GM19238 (cell line): ENCODE measurements at regions not wholly inside any gene's neighbourhood (a gene's known extent, or its start where the extent isn't known, plus 50 kb on each side); places are given as distances from the start of the nearest gene placed in this dataset.

Source experiments
- DNase-seq: peaks from one replicate; pipeline ENCODE4 v3.0.0; 2011; ENCODE audit warnings: low spot score; ENCODE audit not compliant: insufficient read length

DNA sequence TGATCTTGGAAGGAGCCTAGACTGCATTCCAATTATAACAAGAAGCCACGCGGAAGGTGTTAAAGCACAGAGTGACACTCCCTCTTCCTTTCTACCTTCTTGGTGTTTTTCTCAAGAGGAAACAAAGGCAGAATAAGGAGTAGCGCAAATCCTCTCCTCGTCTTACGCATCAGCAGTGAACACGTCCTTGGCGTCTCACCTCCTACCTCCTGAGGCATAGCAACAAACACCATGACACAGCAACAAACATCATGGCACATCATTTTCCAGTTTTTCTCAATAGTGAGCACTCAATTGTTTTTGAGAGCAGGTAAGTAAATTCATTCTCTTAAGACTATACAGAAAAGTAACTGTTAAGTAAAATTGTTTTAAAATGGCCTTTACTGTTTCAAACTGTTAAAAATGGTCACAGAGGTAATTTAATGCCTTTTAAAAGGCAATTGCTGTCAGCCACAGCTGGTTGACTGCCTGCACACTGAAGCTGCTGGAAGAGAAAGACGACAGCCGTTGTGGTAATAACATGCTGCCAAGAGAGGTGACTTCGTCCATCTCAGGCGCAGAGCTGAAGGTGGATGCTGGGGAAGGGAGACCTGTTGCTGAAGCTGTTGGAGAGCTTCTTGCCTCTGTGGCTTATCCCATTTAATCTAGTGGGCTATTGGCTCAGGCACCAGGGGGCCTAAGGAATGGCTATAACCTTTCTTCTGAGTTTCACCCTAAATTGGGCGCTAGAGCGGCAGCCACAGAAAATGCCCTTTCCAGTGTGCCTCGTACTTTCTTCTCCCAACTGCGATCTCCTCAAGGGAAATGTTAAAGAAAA, 703.7 kb downstream of the UQCRFS1 start:
- DNase-seq: no peak

DNA sequence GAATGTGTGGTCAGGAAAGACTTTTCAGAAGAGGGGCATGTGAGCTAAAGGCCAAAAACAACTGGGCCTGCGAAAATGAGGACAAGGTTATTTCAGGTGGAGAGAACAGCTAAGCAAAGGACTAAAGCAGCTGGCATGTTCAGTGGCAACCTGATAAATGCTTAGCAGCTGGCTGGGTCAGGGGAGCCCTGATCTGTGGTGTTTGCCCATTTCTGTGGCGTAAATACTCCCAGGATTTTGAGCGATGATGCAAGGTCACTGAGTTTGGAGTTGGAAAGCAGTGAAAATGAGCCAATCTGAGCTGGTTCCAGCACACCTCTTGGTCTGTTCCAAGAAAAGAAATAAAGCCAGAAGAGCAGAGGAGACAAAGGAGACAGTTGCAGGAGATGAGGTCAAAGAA, 704.3 kb downstream of the UQCRFS1 start:
- DNase-seq: no peak

DNA sequence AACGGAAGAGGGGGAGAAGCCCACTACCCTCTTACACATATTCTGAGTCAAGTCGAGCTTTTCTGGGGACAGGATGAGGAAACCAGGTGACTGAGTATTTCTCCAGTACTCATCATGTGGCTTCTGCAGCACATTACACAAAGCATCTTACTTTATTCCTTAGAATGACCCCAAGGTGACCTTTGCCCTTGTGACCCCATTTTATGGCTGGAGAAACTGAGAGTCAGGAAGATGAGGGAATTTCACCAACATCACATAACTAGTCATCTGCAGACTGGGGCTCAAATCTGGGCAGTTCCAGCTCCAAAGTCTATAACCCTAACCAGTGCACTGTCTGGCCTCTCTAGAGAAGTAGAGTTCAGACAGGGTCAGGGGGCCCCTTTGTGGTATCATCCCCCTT, 707.0 kb downstream of the UQCRFS1 start:
- DNase-seq: no peak

GRCh38 chr19:28505134-28505533, 707.8 kb downstream of the UQCRFS1 start:
- DNase-seq: no peak

- DNase-seq: no peak
Observed at GRCh38 chr19:28504727-28505126, 708.2 kb downstream of the UQCRFS1 start.

DNA sequence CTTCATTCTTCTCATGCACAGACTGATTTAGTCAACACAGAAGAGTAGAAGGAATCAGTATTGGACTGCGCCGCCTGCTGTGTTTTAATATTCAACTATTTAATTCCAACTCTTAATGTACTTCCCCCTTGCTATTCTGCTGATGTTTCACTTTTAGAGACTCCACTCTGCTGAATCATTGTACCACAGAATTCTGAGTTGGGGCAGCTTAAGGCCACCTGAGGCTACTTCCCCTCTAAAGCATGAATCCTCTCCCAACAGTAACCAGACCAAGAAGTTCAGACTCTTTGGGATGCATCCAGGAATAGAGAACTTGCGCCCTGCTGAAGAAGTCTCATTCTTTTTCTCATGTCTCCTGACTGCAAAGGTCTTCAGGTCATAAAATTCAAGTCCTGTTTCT, 708.8 kb downstream of the UQCRFS1 start:
- no peak for DNase-seq

DNA sequence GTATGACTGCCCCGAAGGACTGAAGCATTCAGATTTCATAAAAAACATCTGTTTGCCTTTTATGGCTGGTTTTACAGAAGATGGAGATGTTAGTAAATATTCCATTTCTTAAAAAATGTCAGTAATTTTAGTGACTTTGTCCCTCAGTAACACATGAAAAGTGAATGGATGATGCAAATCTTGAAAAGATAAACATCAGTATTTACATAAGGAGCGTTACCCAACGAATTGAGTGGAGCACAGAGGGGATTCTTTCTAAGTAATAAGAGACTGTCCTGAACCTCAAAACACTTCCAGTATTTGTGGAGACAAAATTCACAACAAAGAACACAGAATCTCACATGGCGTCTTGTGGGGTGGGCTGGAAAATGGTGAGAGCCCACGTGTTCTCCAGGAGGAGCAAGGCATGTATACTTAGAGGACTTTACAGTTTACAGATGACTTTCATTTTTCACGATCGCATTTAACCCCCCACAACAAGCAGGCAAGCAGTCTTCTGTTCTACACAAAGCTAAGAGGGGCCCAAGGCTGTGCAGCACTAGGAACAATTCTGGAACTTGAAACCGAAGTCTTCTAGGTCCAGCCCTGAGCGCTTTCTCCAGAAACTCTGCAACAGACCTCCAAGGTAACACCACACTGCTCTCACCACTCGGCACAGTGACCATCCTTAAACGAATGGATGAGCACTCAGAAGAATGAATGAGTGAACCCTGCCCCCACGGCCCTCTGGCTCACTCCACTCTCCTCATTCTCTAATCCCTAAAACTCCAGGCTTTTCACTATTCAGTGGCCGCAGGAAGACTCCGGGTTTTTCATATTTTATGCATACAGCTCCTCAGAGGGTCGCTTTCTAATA, 709.8 kb downstream of the UQCRFS1 start:
- DNase-seq: no peak

DNA sequence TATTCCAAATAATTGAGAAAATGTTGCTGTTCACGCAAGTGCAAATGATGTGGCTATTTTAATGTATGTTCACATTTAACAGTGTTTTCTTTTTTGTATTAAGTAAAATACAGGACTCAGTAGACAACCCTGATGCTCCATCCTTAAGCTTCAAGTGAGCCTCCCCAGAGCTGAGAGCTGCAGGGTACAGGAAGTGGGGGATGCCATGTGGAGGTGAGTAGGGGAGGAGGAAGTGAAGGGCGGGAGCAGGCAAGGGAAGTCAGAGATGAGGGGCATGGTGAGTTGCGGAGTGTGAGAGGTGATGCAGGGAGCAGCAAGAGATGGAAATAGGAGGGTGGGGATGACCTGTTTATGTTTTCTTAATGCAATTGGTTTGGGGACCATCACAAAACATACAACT, 711.0 kb downstream of the UQCRFS1 start:
- DNase-seq: no peak

DNA sequence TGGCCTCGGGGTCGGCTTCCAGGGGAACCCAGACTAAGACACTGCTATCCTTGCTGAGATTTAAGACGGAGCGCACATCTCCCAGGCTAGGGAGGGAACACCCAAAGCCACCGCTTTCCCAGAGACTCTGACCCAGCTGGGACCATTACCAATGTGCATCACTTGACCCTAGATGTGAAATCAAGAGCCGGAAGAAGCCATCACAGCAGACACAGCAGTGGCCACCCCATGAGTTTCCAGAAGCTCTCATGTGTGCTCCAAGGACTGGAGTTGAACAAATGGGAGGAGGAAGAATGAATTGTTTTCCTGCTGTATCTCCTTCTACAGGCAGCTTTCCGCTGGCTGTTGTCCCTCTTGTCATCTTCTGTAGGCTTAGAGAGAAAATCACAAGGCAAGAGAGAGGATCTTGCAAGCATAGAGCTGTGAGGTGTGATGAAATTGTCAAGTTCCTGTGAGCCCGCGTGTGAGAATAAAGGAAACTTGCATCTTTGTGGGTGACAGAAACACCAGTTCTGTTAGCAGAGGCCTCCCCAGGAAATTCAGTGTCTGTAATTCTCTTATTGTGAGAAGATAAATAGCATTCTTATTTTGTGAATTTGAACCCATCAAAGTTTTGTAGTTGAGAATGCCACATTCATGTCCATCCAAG, 711.8 kb downstream of the UQCRFS1 start:
- no peak for DNase-seq

DNA sequence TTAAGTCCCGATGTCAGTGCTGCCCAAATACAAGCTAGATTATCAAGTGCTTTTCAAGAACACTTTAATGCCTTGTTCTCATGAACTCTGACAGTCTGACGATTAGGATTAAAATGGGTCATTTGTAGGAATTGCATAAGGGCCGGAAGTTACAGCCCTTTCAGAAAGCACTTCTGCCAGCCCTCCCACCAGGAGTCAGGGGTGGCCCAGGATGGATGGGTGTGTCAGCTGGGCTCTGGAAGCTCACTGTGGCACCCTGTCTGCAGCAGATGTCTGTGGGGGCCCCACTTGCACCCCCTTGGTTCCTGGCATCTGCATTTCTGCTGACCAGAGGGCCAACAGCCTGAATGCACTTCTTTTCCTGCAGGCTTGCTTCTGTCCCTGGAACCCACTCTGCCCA, 712.7 kb downstream of the UQCRFS1 start:
- DNase-seq: no peak

- DNase-seq: no peak
Observed at GRCh38 chr19:28498404-28498976, 714.5 kb downstream of the UQCRFS1 start.

GRCh38 chr19:28497887-28498286, 715.1 kb downstream of the UQCRFS1 start:
- DNase-seq: no peak

- no peak for DNase-seq
Observed at GRCh38 chr19:28497137-28497536, 715.8 kb downstream of the UQCRFS1 start.

DNA sequence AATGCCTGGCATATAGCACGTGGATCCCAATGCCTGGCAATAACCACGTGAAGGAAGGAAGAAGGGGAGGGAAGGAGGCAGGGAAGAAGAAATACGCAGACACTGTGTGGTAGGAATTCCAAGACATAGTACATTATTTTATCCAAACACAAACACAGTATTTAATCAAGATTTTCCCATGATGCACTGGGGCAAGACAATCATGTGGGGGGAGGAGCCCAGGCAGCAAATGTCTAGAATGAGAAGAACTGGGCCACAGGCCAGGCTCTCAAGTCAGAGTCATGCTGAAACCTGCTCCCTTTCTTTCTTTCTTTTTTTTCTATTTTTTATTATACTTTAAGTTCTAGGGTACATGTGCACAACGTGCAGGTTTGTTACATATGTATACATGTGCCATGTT, 717.9 kb downstream of the UQCRFS1 start:
- DNase-seq: no peak

GRCh38 chr19:28494461-28494860, 718.5 kb downstream of the UQCRFS1 start:
- no peak for DNase-seq

DNA sequence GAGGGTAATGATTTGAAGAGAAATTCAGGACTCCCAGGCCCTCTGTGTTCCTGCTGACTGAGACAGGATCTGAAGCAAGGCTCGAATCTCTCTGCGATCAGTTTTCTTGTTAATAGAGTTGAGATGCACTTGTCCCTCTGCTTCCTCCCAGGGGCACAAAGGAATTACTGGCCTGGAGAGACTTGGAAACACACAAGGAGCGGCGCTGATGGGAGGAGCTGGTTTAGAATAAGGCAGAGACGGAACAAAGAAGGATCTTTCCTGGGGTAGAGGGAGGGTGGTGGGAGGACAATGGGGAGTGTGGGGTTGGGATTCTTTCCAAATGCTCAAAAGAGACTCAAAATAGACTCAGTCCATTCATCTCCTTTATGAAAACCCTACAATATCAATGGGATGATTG, 719.1 kb downstream of the UQCRFS1 start:
- no peak for DNase-seq

GRCh38 chr19:28492621-28493020, 720.3 kb downstream of the UQCRFS1 start:
- no peak for DNase-seq

DNA sequence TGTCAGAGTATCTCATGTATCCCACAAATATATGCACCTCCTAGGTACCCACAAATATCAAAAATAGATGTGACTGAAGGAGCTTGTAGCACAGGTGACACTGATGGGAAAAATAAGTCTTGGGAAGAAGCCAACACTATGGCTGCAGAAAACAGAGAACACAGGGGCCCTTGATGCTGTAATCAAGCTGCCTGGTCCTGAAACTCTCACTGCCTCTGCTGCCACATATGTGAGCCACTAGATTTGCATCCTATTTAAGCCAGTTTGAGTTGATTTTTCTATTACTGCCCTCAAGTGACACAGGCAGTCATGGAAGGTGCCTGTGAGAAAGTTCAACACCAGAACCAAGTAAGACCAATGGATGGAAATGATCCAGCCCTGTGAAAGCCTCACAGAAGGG, 720.8 kb downstream of the UQCRFS1 start:
- no peak for DNase-seq

GRCh38 chr19:28489776-28490175, 723.2 kb downstream of the UQCRFS1 start:
- DNase-seq: no peak

- DNase-seq: no peak
Observed at GRCh38 chr19:28489126-28489660, 723.8 kb downstream of the UQCRFS1 start.

DNA sequence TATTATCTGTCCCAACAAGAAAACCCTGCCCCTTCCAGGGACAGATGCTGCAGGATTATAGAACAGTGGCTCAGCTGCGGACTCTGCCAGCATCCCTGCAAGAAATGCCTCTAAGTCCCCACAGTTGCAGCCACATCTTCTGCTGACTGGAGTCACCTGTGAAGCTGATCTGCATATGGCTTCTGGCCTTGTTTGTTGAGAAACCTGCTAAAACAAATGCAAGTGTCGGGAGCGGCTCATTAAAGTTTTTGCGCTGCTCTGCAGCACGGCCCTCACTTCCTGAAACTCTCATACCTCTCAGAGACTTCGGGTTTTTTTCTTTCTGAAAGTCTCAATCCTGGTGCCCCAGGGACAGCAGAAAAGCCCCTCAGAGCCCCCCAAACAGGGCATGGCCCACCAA, 725.0 kb downstream of the UQCRFS1 start:
- no peak for DNase-seq

DNA sequence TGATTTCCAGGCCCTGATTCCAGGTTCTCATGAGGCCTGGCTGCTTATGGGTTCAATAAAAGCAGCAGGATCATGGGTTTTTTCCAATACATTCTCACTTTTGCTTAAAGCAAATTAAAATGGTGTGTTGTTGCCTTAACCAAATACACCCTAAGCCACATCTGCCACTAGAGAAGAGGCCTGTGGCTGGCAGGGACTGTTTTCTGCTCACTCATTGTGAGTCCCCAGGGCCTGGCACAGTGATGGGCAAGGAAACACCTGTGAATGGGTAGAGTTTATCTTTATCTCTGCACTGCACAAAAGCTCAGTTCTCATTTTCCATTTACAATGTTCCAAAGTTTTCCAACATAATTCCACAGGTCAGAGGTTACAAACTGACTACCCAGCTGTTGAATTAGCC, 726.0 kb downstream of the UQCRFS1 start:
- no peak for DNase-seq
